Progenitor cell of endocrine pancreas (in vitro differentiated cells): ENCODE measurements at regions not wholly inside any gene's neighbourhood (a gene's known extent, or its start where the extent isn't known, plus 50 kb on each side); places are given as distances from the start of the nearest gene placed in this dataset.
"Not testable (repeated sequence)": the region's sequence is repeated elsewhere in the genome, so short reads cannot be mapped to it uniquely, and the experiment has no call there.

Source experiments
- DNase-seq: peaks from one replicate; pipeline ENCODE4 v3.0.0; 2021; ENCODE audit warnings: low spot score; ENCODE audit not compliant: unreplicated experiment
- H3K27ac Mint-ChIP-seq: 2 replicates; pipeline ENCODE4 v1.8.0; 2021; ENCODE audit warnings: mild to moderate bottlenecking, moderate library complexity, mixed read lengths
- H3K27me3 Mint-ChIP-seq: 2 replicates; pipeline ENCODE4 v1.8.0; 2021; ENCODE audit warnings: mixed read lengths
- H3K36me3 Mint-ChIP-seq: 2 replicates; pipeline ENCODE4 v1.8.0; 2022; ENCODE audit warnings: mixed read lengths; ENCODE audit not compliant: insufficient read depth
- H3K4me1 Mint-ChIP-seq: 2 replicates; pipeline ENCODE4 v1.8.0; 2021; ENCODE audit warnings: low read depth, mixed read lengths
- H3K4me3 Mint-ChIP-seq: 2 replicates; pipeline ENCODE4 v1.8.0; 2021; ENCODE audit warnings: low read depth, mild to moderate bottlenecking, moderate library complexity, mixed read lengths
- H3K9me3 Mint-ChIP-seq: 2 replicates; pipeline ENCODE4 v1.8.0; 2021; ENCODE audit warnings: low read depth, mixed read lengths
- TF ChIP-seq, protein P1 (sequence below): fragments of 200-600 bp; sonication (generic); IDR thresholded peaks from one replicate; pipeline ENCODE4 v1.5.0; 2021; ENCODE audit warnings: antibody characterized with exemption, mild to moderate bottlenecking; ENCODE audit not compliant: unreplicated experiment

DNA sequence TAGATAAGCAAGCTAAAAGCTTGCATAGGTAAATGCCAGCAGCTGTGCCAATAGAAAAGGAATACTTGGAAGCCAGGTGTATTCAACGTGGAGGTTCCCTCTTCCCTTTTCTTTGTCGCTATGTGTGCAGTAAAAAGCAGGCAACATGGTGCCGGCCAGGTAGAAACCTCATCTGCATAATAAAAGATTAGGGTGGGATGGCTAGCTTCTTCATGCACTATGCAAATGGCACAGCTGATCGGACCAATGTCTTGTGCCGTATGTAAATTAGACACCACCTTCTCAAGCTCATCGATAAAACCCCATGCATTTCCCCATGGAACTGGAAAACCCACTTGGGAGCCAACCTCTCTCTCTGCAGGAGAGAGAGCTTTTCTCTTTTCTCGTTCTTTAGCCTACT lies 150.9 kb upstream of the FOXK1 start:
- Mint-ChIP-seq H3K27me3 (no peaks in the 10 kb centered on the region), H3K9me3 (peaks cover 4% of the 10 kb centered on the region), H3K36me3 (peaks cover 1% of the 10 kb centered on the region), H3K4me3 (no peak overlapping the region), H3K27ac (no peak overlapping the region), H3K4me1 (peaks cover 8% of the 10 kb centered on the region)
- TF ChIP-seq, protein P1, sequence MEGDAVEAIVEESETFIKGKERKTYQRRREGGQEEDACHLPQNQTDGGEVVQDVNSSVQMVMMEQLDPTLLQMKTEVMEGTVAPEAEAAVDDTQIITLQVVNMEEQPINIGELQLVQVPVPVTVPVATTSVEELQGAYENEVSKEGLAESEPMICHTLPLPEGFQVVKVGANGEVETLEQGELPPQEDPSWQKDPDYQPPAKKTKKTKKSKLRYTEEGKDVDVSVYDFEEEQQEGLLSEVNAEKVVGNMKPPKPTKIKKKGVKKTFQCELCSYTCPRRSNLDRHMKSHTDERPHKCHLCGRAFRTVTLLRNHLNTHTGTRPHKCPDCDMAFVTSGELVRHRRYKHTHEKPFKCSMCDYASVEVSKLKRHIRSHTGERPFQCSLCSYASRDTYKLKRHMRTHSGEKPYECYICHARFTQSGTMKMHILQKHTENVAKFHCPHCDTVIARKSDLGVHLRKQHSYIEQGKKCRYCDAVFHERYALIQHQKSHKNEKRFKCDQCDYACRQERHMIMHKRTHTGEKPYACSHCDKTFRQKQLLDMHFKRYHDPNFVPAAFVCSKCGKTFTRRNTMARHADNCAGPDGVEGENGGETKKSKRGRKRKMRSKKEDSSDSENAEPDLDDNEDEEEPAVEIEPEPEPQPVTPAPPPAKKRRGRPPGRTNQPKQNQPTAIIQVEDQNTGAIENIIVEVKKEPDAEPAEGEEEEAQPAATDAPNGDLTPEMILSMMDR, result no peak
- no peak for DNase-seq

DNA sequence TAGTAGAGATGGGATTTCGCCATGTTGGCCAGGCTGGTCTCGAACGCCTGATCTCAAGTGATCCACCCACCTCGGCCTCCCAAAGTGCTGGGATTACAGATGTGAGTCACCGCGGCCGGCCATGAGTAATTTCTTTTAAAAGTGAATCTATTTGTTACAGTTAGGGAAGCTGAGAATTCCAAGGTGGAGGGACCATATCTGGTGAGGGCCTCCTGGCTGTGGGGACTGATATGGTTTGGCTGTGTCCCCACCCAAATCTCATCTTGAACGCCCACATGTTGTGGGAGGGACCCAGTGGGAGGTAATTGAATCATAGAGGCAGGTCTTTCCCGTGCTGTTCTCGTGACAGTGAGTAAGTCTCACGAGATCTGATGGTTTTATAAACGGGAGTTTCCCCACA lies 148.8 kb upstream of the FOXK1 start:
- DNase-seq, H3K36me3 Mint-ChIP-seq, H3K27ac Mint-ChIP-seq, H3K27me3 Mint-ChIP-seq, H3K4me1 Mint-ChIP-seq, H3K4me3 Mint-ChIP-seq, H3K9me3 Mint-ChIP-seq: not testable (repeated sequence)

DNA sequence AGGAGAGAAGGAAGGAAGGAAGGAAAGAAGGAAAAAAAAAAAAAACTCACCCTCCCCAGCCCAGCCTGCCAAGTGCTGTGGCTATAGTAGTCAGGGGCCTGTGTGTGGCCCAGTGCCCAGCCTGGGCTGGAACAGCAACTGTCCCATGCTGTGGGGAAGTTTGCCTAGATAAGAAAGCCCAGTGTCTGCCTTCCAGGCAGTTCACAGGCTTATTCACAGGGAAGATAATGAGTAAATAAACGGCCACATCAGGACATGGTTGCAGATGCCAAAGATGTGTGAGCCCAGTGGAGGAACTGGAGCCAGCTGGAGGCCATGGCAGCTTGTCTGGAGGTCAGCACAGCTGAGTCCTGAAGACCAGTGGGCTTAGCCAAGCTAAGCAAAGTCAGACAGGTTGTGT lies 132.4 kb upstream of the FOXK1 start:
- no peak for DNase-seq
- Mint-ChIP-seq H3K27ac (no peak overlapping the region), H3K36me3 (peaks cover 2% of the 10 kb centered on the region), H3K9me3 (peaks cover 6% of the 10 kb centered on the region), H3K4me1 (no peaks in the 10 kb centered on the region), H3K27me3 (no peaks in the 10 kb centered on the region), H3K4me3 (no peak overlapping the region)
- TF ChIP-seq, protein P1, result no peak

DNA sequence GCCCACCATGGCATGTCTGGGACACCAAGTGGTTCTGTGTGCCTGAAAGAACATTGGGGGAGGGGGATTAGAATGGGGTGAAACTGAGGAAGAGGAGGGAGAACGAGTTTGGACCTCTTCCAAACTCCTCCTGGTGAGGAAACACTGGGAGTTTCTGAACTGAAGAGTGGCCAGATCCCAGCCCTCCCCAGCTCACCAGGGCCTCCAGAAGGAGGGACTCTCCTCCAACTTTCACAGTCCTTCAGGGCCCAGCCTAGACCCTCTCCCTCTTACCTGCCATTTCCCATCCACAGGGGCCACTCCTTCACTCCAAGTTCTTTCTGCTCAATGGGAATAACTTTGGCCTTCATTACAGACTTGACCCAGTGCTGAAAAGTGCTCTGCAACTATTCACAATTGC lies 132.0 kb upstream of the FOXK1 start:
- no peak overlapping the region for H3K27ac Mint-ChIP-seq
- no peaks in the 10 kb centered on the region for H3K4me1 Mint-ChIP-seq
- no peak for DNase-seq
- peaks cover 2% of the 10 kb centered on the region for H3K36me3 Mint-ChIP-seq
- H3K4me3 Mint-ChIP-seq, result no peak overlapping the region
- H3K9me3 Mint-ChIP-seq, result peaks cover 6% of the 10 kb centered on the region
- TF ChIP-seq, protein P1, result no peak
- no peaks in the 10 kb centered on the region for H3K27me3 Mint-ChIP-seq

DNA sequence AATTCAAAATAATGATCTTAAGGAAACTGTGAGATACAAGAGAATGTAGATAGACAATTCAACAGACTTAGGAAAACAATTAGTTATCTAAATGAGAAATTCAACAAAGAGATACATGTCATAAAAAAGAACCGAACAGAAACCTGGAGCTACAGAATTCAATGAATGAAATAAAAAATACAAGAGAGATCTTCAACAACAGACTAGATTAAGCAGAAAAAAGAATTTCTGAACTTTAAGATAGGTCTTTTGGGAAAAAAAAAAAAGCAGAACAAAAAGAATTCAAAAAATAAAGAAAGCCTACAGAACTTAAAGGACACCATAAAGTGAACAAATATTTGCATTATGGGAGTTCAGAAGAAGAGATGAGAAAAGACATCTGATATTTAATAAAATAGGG lies 129.1 kb upstream of the FOXK1 start:
- Mint-ChIP-seq H3K4me1 (no peaks in the 10 kb centered on the region), H3K27me3 (no peaks in the 10 kb centered on the region), H3K27ac (no peak overlapping the region), H3K4me3 (no peak overlapping the region), H3K36me3 (peaks cover 2% of the 10 kb centered on the region), H3K9me3 (peaks cover 10% of the 10 kb centered on the region)
- no peak for DNase-seq
- TF ChIP-seq, protein P1, result no peak

DNA sequence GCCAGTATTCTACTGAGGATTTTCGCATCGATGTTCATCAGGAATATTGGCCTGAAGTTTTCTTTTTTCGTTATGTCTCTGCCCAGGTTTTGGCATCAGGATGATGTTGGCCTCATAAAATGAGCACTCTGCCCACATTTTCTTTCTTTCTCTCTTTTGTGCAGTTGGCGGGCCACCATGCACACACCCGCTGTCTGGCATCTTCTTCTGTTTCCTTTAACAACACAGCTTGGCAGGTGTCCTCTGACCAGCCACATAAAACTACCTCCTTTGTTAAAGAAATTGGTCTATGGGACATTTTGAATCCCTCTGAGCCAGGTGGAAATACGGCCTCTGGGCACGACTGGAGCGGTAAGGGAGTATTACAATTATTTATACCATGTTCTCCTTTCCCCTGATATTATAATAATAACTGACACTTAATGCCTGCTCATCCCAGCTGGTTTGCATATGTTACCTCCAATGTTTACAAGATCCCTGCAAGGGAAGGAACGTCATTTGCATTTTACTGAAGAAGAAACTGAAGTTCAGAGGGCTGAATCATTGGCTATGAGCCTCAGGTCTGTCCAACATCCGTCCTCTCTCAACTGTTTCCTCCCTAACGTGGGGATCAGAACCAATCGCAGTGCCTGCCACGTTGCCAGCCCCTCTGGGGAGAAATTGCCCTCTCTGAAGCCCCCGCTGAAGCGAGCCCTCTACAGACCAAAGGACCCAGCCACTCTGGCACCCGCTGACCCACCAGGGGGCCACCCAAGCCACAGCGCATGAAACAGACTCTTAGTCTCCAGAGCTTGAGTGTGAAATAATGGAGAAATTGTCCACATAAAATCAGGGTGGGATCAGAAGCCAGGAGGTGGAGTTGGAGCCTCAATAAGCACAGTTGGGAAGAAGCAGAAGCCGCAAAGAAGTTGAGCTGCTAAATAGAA lies 125.0 kb upstream of the FOXK1 start:
- TF ChIP-seq, protein P1, result no peak
- DNase-seq, result no peak
- Mint-ChIP-seq H3K36me3 (peaks cover 2% of the 10 kb centered on the region), H3K4me3 (no peak overlapping the region), H3K9me3 (peaks cover 10% of the 10 kb centered on the region), H3K27ac (no peak overlapping the region), H3K27me3 (peaks cover 3% of the 10 kb centered on the region), H3K4me1 (no peaks in the 10 kb centered on the region)
